PC-9 (cell line): ENCODE measurements at regions not wholly inside any gene's neighbourhood (a gene's known extent, or its start where the extent isn't known, plus 50 kb on each side); places are given as distances from the start of the nearest gene placed in this dataset.

Source experiments
- BruUV-seq: library from RNA; stranded (reverse); fragments of 400-500 nt; replicated peaks from 2 replicates; lab custom pipeline; 2021; lab: Mats Ljungman, UMichigan
- CTCF ChIA-PET: fragments of 300-600 bp; sonication (Branson Sonifier 250); formaldehyde crosslinking; loops from one replicate; lab custom pipeline; 2022; ENCODE audit warnings: antibody characterized with exemption; lab: Charles Lee
- POLR2A ChIA-PET: fragments of 300-600 bp; sonication (Branson Sonifier 250); formaldehyde crosslinking; loops from one replicate; lab custom pipeline; 2022; ENCODE audit warnings: antibody characterized with exemption; ENCODE audit not compliant: unreplicated experiment; lab: Charles Lee
- DNase-seq, 2 experiments: peaks; one replicate each; pipeline versions ENCODE4 v3.0.0 to v3.0.0-alpha.2; 2015 to 2022; ENCODE audit warnings: mixed read lengths in 1 of 2
- H2AFZ ChIP-seq: fragments of 200-600 bp; sonication (generic); 2 replicates; pipeline ENCODE4 v1.8.1; 2017; ENCODE audit warnings: antibody characterized with exemption
- H3F3A ChIP-seq: fragments of 200-600 bp; sonication (generic); 2 replicates; pipeline ENCODE4 v1.8.1; 2017; ENCODE audit warnings: antibody characterized with exemption, mild to moderate bottlenecking, low read depth; ENCODE audit not compliant: insufficient read depth
- H3K27ac ChIP-seq: fragments of 200-600 bp; sonication (generic); 2 replicates; pipeline ENCODE4 v1.6.1; 2016; ENCODE audit warnings: mixed run types
- H3K27me3 ChIP-seq: fragments of 200-600 bp; sonication (generic); 2 replicates; pipeline ENCODE4 v1.6.1; 2016; ENCODE audit warnings: low read depth, mixed run types; ENCODE audit not compliant: insufficient read depth
- H3K36me3 ChIP-seq: fragments of 200-600 bp; sonication (generic); 2 replicates; pipeline ENCODE4 v1.6.1; 2016; ENCODE audit warnings: low read depth, mixed run types
- H3K4me1 ChIP-seq: fragments of 200-600 bp; sonication (generic); replicated peaks from 2 replicates; pipeline ENCODE4 v1.6.1; 2016; ENCODE audit warnings: mixed run types; ENCODE audit not compliant: insufficient read depth
- H3K4me2 ChIP-seq: fragments of 200-600 bp; sonication (generic); 2 replicates; pipeline ENCODE4 v1.6.1; 2017; ENCODE audit warnings: mixed run types
- H3K4me3 ChIP-seq: fragments of 200-600 bp; sonication (generic); 2 replicates; pipeline ENCODE4 v1.6.1; 2016; ENCODE audit warnings: mixed run types
- H3K79me2 ChIP-seq: fragments of 200-600 bp; sonication (generic); 2 replicates; pipeline ENCODE4 v1.6.1; 2017; ENCODE audit warnings: low read depth, mixed run types
- H3K9me2 ChIP-seq: fragments of 200-600 bp; sonication (generic); 2 replicates; pipeline ENCODE4 v1.8.1; 2017; ENCODE audit warnings: mild to moderate bottlenecking; ENCODE audit not compliant: insufficient read depth
- H3K9me3 ChIP-seq: fragments of 200-600 bp; sonication (generic); 2 replicates; pipeline ENCODE4 v1.8.1; 2016; ENCODE audit warnings: low read depth; ENCODE audit not compliant: insufficient read depth
- H4K20me1 ChIP-seq: fragments of 200-600 bp; sonication (generic); 2 replicates; pipeline ENCODE4 v1.8.1; 2017; ENCODE audit not compliant: insufficient read depth
- EZH2 ChIP-seq: fragments of 200-600 bp; sonication (generic); IDR thresholded peaks from 2 replicates; pipeline ENCODE4 v1.8.0; 2017; ENCODE audit warnings: antibody characterized with exemption, low read depth
- intact Hi-C: fragments of 100-400 bp; cut with micrococcal nuclease; formaldehyde crosslinking; loops from one replicate; pipeline ENCODE4 v1.10.0; 2022; ENCODE audit not compliant: unreplicated experiment
- TF ChIP-seq, protein P1 (sequence below): fragments of 200-600 bp; sonication (generic); conservative IDR thresholded peaks from 2 replicates; pipeline ENCODE4 v1.6.1; 2017; ENCODE audit warnings: mixed run types, antibody characterized with exemption, mild to moderate bottlenecking, moderate library complexity

GRCh38 chr9:4357929-4358328, 58.1 kb upstream of the GLIS3 start:
- H4K20me1 ChIP-seq = no peaks in the 10 kb centered on the region
- no peaks in the 10 kb centered on the region for H3K9me2 ChIP-seq
- no peak for DNase-seq
- CTCF ChIA-PET = no interaction called here
- no peaks in the 10 kb centered on the region for H3K9me3 ChIP-seq
- no peak overlapping the region for H3K27ac ChIP-seq
- intact Hi-C loops = no loop called here
- no peaks in the 10 kb centered on the region for H3K79me2 ChIP-seq
- no peaks in the 10 kb centered on the region for H3K4me1 ChIP-seq
- no peak overlapping the region for H3K4me2 ChIP-seq
- no peak overlapping the region for H3K4me3 ChIP-seq
- H2AFZ ChIP-seq = no peak overlapping the region
- BruUV-seq = no TSS peak
- no peaks in the 10 kb centered on the region for H3F3A ChIP-seq
- TF ChIP-seq, protein P1, sequence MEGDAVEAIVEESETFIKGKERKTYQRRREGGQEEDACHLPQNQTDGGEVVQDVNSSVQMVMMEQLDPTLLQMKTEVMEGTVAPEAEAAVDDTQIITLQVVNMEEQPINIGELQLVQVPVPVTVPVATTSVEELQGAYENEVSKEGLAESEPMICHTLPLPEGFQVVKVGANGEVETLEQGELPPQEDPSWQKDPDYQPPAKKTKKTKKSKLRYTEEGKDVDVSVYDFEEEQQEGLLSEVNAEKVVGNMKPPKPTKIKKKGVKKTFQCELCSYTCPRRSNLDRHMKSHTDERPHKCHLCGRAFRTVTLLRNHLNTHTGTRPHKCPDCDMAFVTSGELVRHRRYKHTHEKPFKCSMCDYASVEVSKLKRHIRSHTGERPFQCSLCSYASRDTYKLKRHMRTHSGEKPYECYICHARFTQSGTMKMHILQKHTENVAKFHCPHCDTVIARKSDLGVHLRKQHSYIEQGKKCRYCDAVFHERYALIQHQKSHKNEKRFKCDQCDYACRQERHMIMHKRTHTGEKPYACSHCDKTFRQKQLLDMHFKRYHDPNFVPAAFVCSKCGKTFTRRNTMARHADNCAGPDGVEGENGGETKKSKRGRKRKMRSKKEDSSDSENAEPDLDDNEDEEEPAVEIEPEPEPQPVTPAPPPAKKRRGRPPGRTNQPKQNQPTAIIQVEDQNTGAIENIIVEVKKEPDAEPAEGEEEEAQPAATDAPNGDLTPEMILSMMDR = no peak
- TF ChIP-seq EZH2 = no peak
- H3K27me3 ChIP-seq = no peaks in the 10 kb centered on the region
- POLR2A ChIA-PET = no interaction called here
- no peaks in the 10 kb centered on the region for H3K36me3 ChIP-seq

DNA sequence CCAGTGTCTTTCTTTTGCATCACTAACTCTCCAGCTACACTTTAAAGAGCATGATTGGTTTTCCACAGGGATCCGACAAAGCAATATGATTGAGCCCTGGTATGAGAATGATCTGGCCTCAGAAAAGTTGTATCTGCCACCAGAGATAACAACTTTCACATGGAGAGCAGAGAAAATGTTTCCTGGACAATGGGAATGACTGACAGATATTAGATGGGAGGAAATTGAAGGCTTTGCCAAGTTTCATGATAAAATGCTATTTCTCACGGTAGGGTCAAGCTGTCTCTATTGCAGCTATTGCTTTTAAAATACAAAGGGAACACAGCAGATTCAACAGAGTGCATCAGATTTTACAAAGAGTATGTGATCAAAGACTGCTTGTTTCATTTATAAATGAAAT, 56.4 kb upstream of the GLIS3 start:
- H2AFZ ChIP-seq = no peak overlapping the region
- intact Hi-C loops = no loop called here
- H4K20me1 ChIP-seq = no peaks in the 10 kb centered on the region
- no peaks in the 10 kb centered on the region for H3F3A ChIP-seq
- no peak overlapping the region for H3K4me2 ChIP-seq
- TF ChIP-seq EZH2 = no peak
- TF ChIP-seq, protein P1 = no peak
- DNase-seq = no peak
- no peaks in the 10 kb centered on the region for H3K27me3 ChIP-seq
- no peaks in the 10 kb centered on the region for H3K9me3 ChIP-seq
- ChIA-PET POLR2A (no interaction called here), CTCF (no interaction called here)
- H3K79me2 ChIP-seq = no peaks in the 10 kb centered on the region
- H3K36me3 ChIP-seq = no peaks in the 10 kb centered on the region
- no peaks in the 10 kb centered on the region for H3K4me1 ChIP-seq
- BruUV-seq = no TSS peak
- H3K4me3 ChIP-seq = no peak overlapping the region
- H3K27ac ChIP-seq = no peak overlapping the region
- no peaks in the 10 kb centered on the region for H3K9me2 ChIP-seq

DNA sequence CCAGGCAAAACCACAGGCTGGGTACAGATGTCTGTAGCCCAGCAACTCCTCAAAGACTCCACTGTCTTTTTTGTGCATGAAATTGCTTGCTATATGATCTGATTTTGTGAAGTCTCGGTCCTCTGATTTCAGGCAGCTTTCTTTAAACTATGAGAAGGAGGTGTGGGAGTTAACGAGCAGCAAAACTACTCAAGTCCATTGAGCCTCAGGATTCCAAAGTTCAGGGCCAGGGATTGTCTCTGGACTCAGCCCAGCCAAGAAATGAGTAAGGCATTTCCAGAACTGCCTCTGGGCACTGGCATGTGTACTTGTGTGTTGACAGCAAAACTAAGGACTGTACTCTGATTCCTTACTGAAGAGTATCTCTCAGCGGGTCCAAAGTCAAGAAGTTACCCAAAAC, 53.4 kb upstream of the GLIS3 start:
- intact Hi-C loops = no loop called here

More for the DNA sequence above, 53.4 kb upstream of the GLIS3 start:
- H3F3A ChIP-seq = no peaks in the 10 kb centered on the region
- CTCF ChIA-PET = no interaction called here
- H3K9me2 ChIP-seq = no peaks in the 10 kb centered on the region
- no peak for DNase-seq
- POLR2A ChIA-PET = no interaction called here
- H4K20me1 ChIP-seq = no peaks in the 10 kb centered on the region
- no peak overlapping the region for H3K27ac ChIP-seq
- TF ChIP-seq, protein P1 = no peak
- TF ChIP-seq EZH2 = no peak
- no peaks in the 10 kb centered on the region for H3K27me3 ChIP-seq
- H3K79me2 ChIP-seq = no peaks in the 10 kb centered on the region
- H3K9me3 ChIP-seq = no peaks in the 10 kb centered on the region
- H3K4me2 ChIP-seq = no peak overlapping the region
- no TSS peak for BruUV-seq
- H3K36me3 ChIP-seq = no peaks in the 10 kb centered on the region
- no peaks in the 10 kb centered on the region for H3K4me1 ChIP-seq
- H3K4me3 ChIP-seq = no peak overlapping the region
- H2AFZ ChIP-seq = no peak overlapping the region
